Immature natural killer cell (primary cell): ENCODE measurements at regions not wholly inside any gene's neighbourhood (a gene's known extent, or its start where the extent isn't known, plus 50 kb on each side); places are given as distances from the start of the nearest gene placed in this dataset.

Source experiments
- DNase-seq, 3 donors: peaks; one replicate each; pipeline ENCODE4 v3.0.0; 2022; ENCODE audit warnings: mixed read lengths in 1 of 3
- H3K27ac Mint-ChIP-seq, 6 donors: one replicate each; pipeline ENCODE4 v1.8.0; 2020; ENCODE audit warnings: mixed read lengths in 6 of 6, mild to moderate bottlenecking in 5 of 6, inconsistent platforms in 4 of 6, moderate library complexity in 3 of 6
- H3K27me3 Mint-ChIP-seq, 3 donors: one replicate each; pipeline ENCODE4 v1.8.0; 2020 to 2021; ENCODE audit warnings: low read depth in 3 of 3, mild to moderate bottlenecking in 3 of 3, mixed read lengths in 3 of 3, moderate library complexity in 3 of 3, inconsistent platforms in 1 of 3
- H3K36me3 Mint-ChIP-seq, 3 donors: one replicate each; pipeline ENCODE4 v1.8.0; 2020; ENCODE audit warnings: mixed read lengths in 3 of 3, inconsistent platforms in 2 of 3, mild to moderate bottlenecking in 2 of 3
- H3K4me1 Mint-ChIP-seq, 2 donors: one replicate each; pipeline ENCODE4 v1.8.0; 2020; ENCODE audit warnings: inconsistent platforms in 2 of 2, mild to moderate bottlenecking in 2 of 2, mixed read lengths in 2 of 2, moderate library complexity in 1 of 2
- H3K4me3 Mint-ChIP-seq, 5 donors: one replicate each; pipeline ENCODE4 v1.8.0; 2020; ENCODE audit warnings: mild to moderate bottlenecking in 5 of 5, mixed read lengths in 5 of 5, inconsistent platforms in 3 of 5, moderate library complexity in 3 of 5
- H3K9me3 Mint-ChIP-seq, 6 donors: one replicate each; pipeline ENCODE4 v1.8.0; 2020; ENCODE audit warnings: mild to moderate bottlenecking in 6 of 6, mixed read lengths in 6 of 6, inconsistent platforms in 4 of 6, moderate library complexity in 3 of 6

GRCh38 chrX:4809571-4809970 is 1096.1 kb upstream of the PRKX start:
- no peaks in the 10 kb centered on the region for H3K4me1 Mint-ChIP-seq
- peaks cover 0 to 3% (median 2%) of the 10 kb centered on the region in 3 donors for H3K27me3 Mint-ChIP-seq
- no peak overlapping the region for H3K4me3 Mint-ChIP-seq
- no peak for DNase-seq
- peaks cover 0 to 23% (median 5%) of the 10 kb centered on the region in 6 donors for H3K9me3 Mint-ChIP-seq
- no peak overlapping the region for H3K27ac Mint-ChIP-seq
- H3K36me3 Mint-ChIP-seq: no peaks in the 10 kb centered on the region

DNA sequence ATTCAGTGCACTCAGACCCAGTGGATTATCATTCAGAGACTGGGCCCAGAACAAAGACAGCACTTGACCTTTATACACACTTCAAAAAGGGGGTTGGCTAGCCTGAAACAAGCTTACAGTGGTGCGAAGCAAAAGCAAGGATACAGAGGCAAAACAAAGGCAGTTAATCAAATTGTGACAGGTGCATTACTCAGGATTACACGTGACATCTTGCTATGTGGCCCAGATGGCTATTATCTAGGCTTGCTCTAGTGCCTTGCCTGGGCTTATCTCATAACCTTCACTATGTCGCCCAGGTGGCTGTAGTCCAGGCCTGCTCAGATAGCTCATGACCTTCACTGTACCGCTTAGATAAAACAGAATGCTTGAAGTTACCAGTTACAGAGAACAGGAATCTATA is 1092.1 kb upstream of the PRKX start:
- no peaks in the 10 kb centered on the region for H3K36me3 Mint-ChIP-seq
- H3K27ac Mint-ChIP-seq: no peak overlapping the region
- peaks cover 0 to 30% (median 13%) of the 10 kb centered on the region in 6 donors for H3K9me3 Mint-ChIP-seq
- no peak overlapping the region for H3K4me3 Mint-ChIP-seq
- DNase-seq: no peak
- H3K4me1 Mint-ChIP-seq: no peaks in the 10 kb centered on the region
- peaks cover 0 to 3% (median 0%) of the 10 kb centered on the region in 3 donors for H3K27me3 Mint-ChIP-seq

GRCh38 chrX:4800756-4801155 is 1087.3 kb upstream of the PRKX start:
- peaks cover 4 to 22% (median 11%) of the 10 kb centered on the region in 6 donors for H3K9me3 Mint-ChIP-seq
- H3K4me1 Mint-ChIP-seq: no peaks in the 10 kb centered on the region
- H3K4me3 Mint-ChIP-seq: no peak overlapping the region
- no peaks in the 10 kb centered on the region for H3K36me3 Mint-ChIP-seq
- no peak overlapping the region for H3K27ac Mint-ChIP-seq
- H3K27me3 Mint-ChIP-seq: peaks cover 0 to 3% (median 0%) of the 10 kb centered on the region in 3 donors
- DNase-seq: no peak

DNA sequence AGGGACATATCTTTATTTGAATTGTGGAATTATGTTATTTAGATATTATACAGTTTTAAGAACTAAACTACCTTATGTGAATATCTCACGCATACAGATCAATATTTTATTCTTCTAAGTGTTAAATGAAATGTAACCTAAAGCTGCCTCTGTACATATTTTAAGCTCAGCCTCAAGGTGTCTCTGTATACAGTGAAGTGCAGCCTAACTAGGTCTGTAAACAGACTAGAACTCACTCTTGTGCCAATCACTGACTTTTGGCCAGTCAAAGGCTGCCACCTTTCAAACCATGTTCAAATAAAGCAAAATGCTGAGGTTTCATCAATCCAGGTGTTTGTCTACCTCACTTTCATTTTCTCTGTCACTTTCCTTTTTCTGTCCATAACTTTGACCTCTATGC is 1074.5 kb upstream of the PRKX start:
- DNase-seq: no peak
- H3K27ac Mint-ChIP-seq: no peak overlapping the region
- no peaks in the 10 kb centered on the region for H3K36me3 Mint-ChIP-seq
- no peaks in the 10 kb centered on the region for H3K4me1 Mint-ChIP-seq
- no peak overlapping the region for H3K4me3 Mint-ChIP-seq
- H3K9me3 Mint-ChIP-seq: peaks cover 1 to 14% (median 6%) of the 10 kb centered on the region in 6 donors
- H3K27me3 Mint-ChIP-seq: no peaks in the 10 kb centered on the region

GRCh38 chrX:4764888-4765287 is 1051.4 kb upstream of the PRKX start:
- Mint-ChIP-seq H3K4me3 (no peak overlapping the region), H3K9me3 (peaks cover 0 to 8% (median 6%) of the 10 kb centered on the region in 6 donors), H3K36me3 (peaks cover 0 to 6% (median 0%) of the 10 kb centered on the region in 3 donors), H3K4me1 (no peaks in the 10 kb centered on the region), H3K27ac (no peak overlapping the region), H3K27me3 (peaks cover 0 to 2% (median 0%) of the 10 kb centered on the region in 3 donors)
- DNase-seq: no peak

GRCh38 chrX:4762196-4762595 is 1048.7 kb upstream of the PRKX start:
- H3K4me3 Mint-ChIP-seq: no peak overlapping the region
- peaks cover 0 to 22% (median 6%) of the 10 kb centered on the region in 6 donors for H3K9me3 Mint-ChIP-seq
- peaks cover 0 to 2% (median 0%) of the 10 kb centered on the region in 3 donors for H3K27me3 Mint-ChIP-seq
- H3K27ac Mint-ChIP-seq: no peak overlapping the region
- H3K4me1 Mint-ChIP-seq: no peaks in the 10 kb centered on the region
- H3K36me3 Mint-ChIP-seq: peaks cover 0 to 6% (median 0%) of the 10 kb centered on the region in 3 donors
- DNase-seq: no peak

DNA sequence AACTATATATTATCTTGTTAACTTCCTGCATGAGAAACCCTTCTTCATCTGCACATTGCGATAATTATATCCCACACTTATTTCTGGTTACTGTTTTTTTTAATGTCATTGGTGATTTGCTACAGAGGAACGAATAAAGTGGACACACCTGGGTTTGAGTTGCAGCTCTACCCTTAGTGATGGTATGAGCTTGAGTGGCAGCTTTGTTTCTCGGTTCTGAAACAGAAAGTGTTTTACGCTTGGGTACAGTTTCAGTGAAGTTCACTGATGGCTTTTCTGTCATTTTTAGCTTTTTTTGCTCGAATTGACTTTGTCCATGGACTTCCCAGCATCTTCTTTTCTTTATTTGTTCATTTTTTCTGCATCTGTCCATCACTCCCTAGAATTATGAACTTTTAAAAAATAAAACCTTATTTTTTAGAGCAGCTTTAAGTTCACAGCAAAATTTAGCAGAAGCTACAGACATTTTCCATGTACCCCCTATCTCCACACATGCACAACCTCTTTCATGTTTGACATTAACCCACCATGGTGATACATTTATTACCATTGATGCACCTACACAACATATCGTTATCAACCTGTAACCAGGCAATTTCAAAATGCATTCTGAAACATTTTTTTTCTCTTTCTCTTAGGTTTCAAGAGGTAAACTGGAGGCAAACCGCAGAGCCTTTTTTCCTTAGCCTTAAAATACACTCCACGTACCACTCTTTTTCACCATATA is 1041.6 kb upstream of the PRKX start:
- no peaks in the 10 kb centered on the region for H3K36me3 Mint-ChIP-seq
- H3K4me3 Mint-ChIP-seq: no peak overlapping the region
- H3K27me3 Mint-ChIP-seq: peaks cover 0 to 2% (median 0%) of the 10 kb centered on the region in 3 donors
- no peak overlapping the region for H3K27ac Mint-ChIP-seq
- peaks cover 0 to 18% (median 8%) of the 10 kb centered on the region in 6 donors for H3K9me3 Mint-ChIP-seq
- H3K4me1 Mint-ChIP-seq: no peaks in the 10 kb centered on the region
- DNase-seq: no peak

DNA sequence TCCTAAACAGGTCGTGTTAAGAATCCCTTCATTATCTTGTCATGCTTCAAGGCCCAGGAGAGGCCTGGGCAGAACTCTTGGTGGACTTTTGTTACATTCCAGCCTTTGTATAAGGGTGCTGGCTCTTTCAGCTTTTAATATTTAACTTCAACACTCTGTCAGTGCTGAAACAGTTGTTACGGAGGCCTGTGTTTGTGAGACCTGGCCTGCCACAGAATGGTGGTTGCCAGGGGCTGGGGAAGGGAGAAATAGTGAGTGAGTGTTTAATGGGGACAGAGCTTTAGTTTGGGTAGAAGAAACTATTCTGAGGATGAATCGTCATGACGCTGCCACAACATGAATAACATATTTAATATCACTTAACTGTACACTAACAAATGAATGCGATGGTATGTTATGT is 1027.6 kb upstream of the PRKX start:
- Mint-ChIP-seq H3K4me1 (no peaks in the 10 kb centered on the region), H3K27me3 (no peaks in the 10 kb centered on the region), H3K4me3 (no peak overlapping the region), H3K9me3 (peaks cover 0 to 17% (median 11%) of the 10 kb centered on the region in 6 donors), H3K27ac (no peak overlapping the region), H3K36me3 (no peaks in the 10 kb centered on the region)
- no peak for DNase-seq

DNA sequence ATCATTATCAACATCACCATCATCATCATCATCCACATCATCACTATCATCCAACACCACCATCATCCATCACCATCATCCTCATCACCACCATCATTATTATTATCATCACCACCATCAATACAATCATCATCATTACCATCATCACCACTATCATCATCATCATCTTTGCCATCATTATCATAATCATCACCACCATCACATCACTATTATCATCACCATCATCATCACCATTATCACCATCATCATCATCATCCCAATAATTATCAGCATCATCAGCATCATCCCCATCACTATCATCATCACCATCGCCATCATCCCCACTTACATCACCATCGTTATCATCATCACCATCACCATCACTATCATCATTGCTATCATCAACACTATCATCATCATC is 1021.9 kb upstream of the PRKX start:
- peaks cover 0 to 2% (median 0%) of the 10 kb centered on the region in 3 donors for H3K27me3 Mint-ChIP-seq
- H3K4me3 Mint-ChIP-seq: no peak overlapping the region
- no peaks in the 10 kb centered on the region for H3K36me3 Mint-ChIP-seq
- no peak overlapping the region for H3K27ac Mint-ChIP-seq
- DNase-seq: no peak
- H3K9me3 Mint-ChIP-seq: peaks cover 0 to 6% (median under 1%) of the 10 kb centered on the region in 6 donors
- H3K4me1 Mint-ChIP-seq: no peaks in the 10 kb centered on the region

GRCh38 chrX:4710618-4711433 is 997.4 kb upstream of the PRKX start:
- Mint-ChIP-seq H3K9me3 (peaks cover 0 to 29% (median 12%) of the 10 kb centered on the region in 6 donors), H3K27me3 (no peaks in the 10 kb centered on the region), H3K27ac (no peak overlapping the region), H3K4me3 (no peak overlapping the region), H3K4me1 (no peaks in the 10 kb centered on the region), H3K36me3 (no peaks in the 10 kb centered on the region)
- DNase-seq: no peak

DNA sequence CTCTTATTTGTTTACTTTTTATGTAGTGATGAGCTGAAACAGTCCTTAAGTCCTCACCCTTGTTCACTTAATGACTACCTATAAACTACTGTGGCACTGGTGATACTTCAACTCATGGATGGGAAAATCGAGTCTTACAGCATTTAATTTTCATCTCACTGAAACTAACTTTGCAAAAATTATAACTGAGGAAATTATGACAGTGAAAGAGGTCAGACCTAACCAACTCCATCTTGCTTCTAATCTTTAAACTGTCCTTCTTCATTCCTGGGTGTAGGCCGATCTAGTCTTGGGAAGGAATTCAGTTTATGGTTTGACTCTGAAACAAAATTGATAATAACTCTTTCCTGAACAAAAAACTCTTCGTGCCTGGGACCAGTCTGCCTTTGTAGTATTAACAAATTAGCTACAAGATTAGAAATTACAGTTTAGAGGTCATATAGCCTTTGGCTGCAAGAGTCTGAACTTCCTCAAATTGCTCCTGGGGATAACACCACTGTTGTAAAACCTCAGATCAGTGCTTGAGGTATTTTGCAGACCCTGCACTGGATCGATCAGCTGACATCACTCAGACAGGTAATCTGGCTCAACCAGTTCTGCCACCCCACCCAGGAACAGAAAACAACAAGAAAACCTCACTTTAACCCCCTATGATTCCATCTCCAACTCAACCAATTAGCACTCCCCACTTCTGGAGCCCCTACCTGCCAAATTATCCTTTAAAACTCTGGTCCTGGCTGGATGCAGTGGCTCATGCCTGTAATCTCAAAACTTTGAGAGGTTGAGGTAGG is 995.7 kb upstream of the PRKX start:
- Mint-ChIP-seq H3K4me3 (no peak overlapping the region), H3K9me3 (peaks cover 0 to 27% (median 10%) of the 10 kb centered on the region in 6 donors), H3K36me3 (no peaks in the 10 kb centered on the region), H3K4me1 (no peaks in the 10 kb centered on the region), H3K27me3 (no peaks in the 10 kb centered on the region), H3K27ac (no peak overlapping the region)
- no peak for DNase-seq

GRCh38 chrX:4706961-4707360 is 993.5 kb upstream of the PRKX start:
- Mint-ChIP-seq H3K27ac (no peak overlapping the region), H3K4me1 (no peaks in the 10 kb centered on the region), H3K27me3 (no peaks in the 10 kb centered on the region), H3K36me3 (no peaks in the 10 kb centered on the region), H3K9me3 (peaks cover 0 to 25% (median 14%) of the 10 kb centered on the region in 6 donors), H3K4me3 (no peak overlapping the region)
- DNase-seq: no peak

- H3K27me3 Mint-ChIP-seq: no peaks in the 10 kb centered on the region
- peaks cover 2 to 25% (median 5%) of the 10 kb centered on the region in 6 donors for H3K9me3 Mint-ChIP-seq
- H3K27ac Mint-ChIP-seq: no peak overlapping the region
- H3K4me3 Mint-ChIP-seq: no peak overlapping the region
- no peaks in the 10 kb centered on the region for H3K36me3 Mint-ChIP-seq
- no peak for DNase-seq
- no peaks in the 10 kb centered on the region for H3K4me1 Mint-ChIP-seq
Observed at GRCh38 chrX:4690521-4690920, 977.1 kb upstream of the PRKX start.

- Mint-ChIP-seq H3K27ac (no peak overlapping the region), H3K27me3 (no peaks in the 10 kb centered on the region), H3K4me3 (no peak overlapping the region), H3K9me3 (peaks cover 0 to 16% (median 6%) of the 10 kb centered on the region in 6 donors), H3K4me1 (no peaks in the 10 kb centered on the region), H3K36me3 (no peaks in the 10 kb centered on the region)
- DNase-seq: no peak
Observed at GRCh38 chrX:4682636-4683035, 969.2 kb upstream of the PRKX start.
